Esophagus muscularis mucosa (tissue), 4 donors: ENCODE measurements at regions not wholly inside any gene's neighbourhood (a gene's known extent, or its start where the extent isn't known, plus 50 kb on each side); places are given as distances from the start of the nearest gene placed in this dataset.

ENCODE experiments used
- DNase-seq: peaks from one replicate; pipeline ENCODE4 v3.0.0-alpha.2; 2017; ENCODE audit errors: extremely low spot score
- H3K27ac ChIP-seq, 4 donors: fragments of 200-600 bp; sonication (generic); replicated peaks in 1 of 4; 1 replicate in 3 of 4; 2 replicates in 1 of 4; pipeline ENCODE4 v1.5.1; 2016 to 2019; ENCODE audit warnings: mild to moderate bottlenecking in 1 of 4
- H3K27me3 ChIP-seq, 4 donors: fragments of 200-600 bp; sonication (generic); one replicate each; pipeline versions ENCODE4 v1.5.1 to v1.6.0; 2016 to 2019
- H3K36me3 ChIP-seq, 4 donors: fragments of 200-600 bp; sonication (generic); one replicate each; pipeline ENCODE4 v1.5.1; 2016 to 2019
- H3K4me1 ChIP-seq, 4 donors: fragments of 200-600 bp; sonication (generic); one replicate each; pipeline ENCODE4 v1.5.1; 2016 to 2019
- H3K4me3 ChIP-seq, 4 donors: fragments of 200-600 bp; sonication (generic); 1 replicate in 2 of 4; 2 replicates in 2 of 4; pipeline ENCODE4 v1.5.1; 2016 to 2019; ENCODE audit warnings: mild to moderate bottlenecking in 4 of 4, moderate library complexity in 1 of 4
- H3K9me3 ChIP-seq, 4 donors: fragments of 200-600 bp; sonication (generic); 1 replicate in 3 of 4; 2 replicates in 1 of 4; pipeline ENCODE4 v1.5.1; 2016 to 2019
- EP300 ChIP-seq: sonication (generic); formaldehyde crosslinking; IDR thresholded peaks from one replicate; pipeline ENCODE4 v1.6.1; 2017; ENCODE audit warnings: antibody characterized with exemption
- POLR2A ChIP-seq: fragments of 450-650 bp; IDR thresholded peaks from one replicate; pipeline ENCODE4 v1.6.1; 2017; ENCODE audit warnings: antibody characterized with exemption, moderate library complexity, mild to moderate bottlenecking, low read depth
- POLR2AphosphoS5 ChIP-seq, 2 donors: sonication (generic); formaldehyde crosslinking; IDR thresholded peaks; one replicate each; pipeline ENCODE4 v1.6.1; 2017; ENCODE audit warnings: antibody characterized with exemption in 2 of 2
- WGBS: methylation state at CpG from one replicate; pipeline ENCODE4 v1.1.5; 2018; 5-methylcytosine and 5-hydroxymethylcytosine counted together
- intact Hi-C: fragments of 100-400 bp; cut with DNase I; formaldehyde crosslinking; loops from one replicate; pipeline ENCODE4 v1.15.1; 2023
- TF ChIP-seq, protein P1 (sequence below), 3 experiments: fragments of 200-600 bp in 2 of 3; fragments of 450-650 bp in 1 of 3; sonication (generic) in 2 of 3; IDR thresholded peaks; one replicate each; pipeline ENCODE4 v1.5.1; 2017 to 2019; ENCODE audit warnings: antibody characterized with exemption in 3 of 3, mild to moderate bottlenecking in 2 of 3, moderate library complexity in 1 of 3

DNA sequence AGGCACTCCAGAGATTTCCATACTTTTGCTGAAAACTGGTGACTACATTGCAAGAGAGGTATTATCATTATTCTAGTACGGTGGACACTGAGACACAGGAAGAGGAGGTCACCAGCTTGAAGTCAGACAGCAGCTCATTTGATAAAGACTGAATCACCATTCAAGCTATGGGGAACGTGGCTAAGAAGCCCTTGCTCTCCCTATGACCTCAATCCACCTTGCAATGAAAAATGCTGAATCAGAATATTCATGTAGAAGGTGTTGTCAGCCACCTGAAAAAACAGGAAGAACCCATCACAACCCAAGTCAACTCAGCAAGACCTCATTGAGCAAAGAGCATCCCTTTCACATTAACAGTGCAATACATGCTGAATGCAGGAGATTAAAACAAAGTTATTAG, 59.0 kb upstream of the FGGY start:
- intact Hi-C loops, result no loop called here
- no peak for DNase-seq
- whole genome bisulfite sequencing, result 65% methylated on average over 2 of the region's 2 CpGs
- H3K27ac ChIP-seq, result no peak overlapping the region
- H3K9me3 ChIP-seq, result no peaks in the 10 kb centered on the region
- H3K4me1 ChIP-seq, result no peaks in the 10 kb centered on the region
- no peak overlapping the region for H3K4me3 ChIP-seq
- no peaks in the 10 kb centered on the region for H3K27me3 ChIP-seq
- H3K36me3 ChIP-seq, result no peaks in the 10 kb centered on the region
- no peak for TF ChIP-seq POLR2AphosphoS5 (IDR thresholded peaks at IDR 0.05)
- TF ChIP-seq, protein P1, sequence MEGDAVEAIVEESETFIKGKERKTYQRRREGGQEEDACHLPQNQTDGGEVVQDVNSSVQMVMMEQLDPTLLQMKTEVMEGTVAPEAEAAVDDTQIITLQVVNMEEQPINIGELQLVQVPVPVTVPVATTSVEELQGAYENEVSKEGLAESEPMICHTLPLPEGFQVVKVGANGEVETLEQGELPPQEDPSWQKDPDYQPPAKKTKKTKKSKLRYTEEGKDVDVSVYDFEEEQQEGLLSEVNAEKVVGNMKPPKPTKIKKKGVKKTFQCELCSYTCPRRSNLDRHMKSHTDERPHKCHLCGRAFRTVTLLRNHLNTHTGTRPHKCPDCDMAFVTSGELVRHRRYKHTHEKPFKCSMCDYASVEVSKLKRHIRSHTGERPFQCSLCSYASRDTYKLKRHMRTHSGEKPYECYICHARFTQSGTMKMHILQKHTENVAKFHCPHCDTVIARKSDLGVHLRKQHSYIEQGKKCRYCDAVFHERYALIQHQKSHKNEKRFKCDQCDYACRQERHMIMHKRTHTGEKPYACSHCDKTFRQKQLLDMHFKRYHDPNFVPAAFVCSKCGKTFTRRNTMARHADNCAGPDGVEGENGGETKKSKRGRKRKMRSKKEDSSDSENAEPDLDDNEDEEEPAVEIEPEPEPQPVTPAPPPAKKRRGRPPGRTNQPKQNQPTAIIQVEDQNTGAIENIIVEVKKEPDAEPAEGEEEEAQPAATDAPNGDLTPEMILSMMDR (IDR thresholded peaks at IDR 0.05), result no peak
- TF ChIP-seq EP300, result no peak
- TF ChIP-seq POLR2A, result no peak

DNA sequence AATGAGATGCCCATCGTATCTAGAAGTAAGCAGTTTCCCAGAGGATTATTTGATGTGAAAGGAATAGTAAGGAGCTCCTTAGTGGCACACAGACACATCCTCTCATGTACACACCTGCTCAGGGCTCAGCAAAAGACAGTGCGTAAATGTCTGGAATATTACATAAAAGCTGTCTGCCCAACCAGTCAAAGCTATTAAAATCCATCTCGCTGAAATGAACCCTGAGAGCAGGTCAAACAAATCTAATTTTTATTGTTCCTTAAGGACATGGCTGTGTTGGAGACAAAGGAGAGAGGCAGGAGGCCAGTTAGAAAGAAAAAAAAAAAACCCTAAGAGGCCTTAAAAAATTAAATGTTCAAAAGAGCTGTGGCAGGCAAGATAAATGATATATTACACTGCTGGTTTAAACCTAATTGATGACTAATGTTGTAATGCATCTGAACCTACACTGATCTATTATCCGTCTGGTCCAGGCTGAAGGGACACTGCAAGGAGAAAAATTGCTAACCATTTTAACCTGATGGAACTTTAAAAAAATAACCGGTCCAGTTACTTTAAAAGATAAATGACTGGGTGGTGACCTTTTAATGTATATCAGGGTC, 58.5 kb upstream of the FGGY start:
- intact Hi-C loops, result no loop called here
- Histone ChIP-seq H3K36me3 (no peaks in the 10 kb centered on the region), H3K27me3 (no peaks in the 10 kb centered on the region), H3K4me3 (no peak overlapping the region), H3K9me3 (no peaks in the 10 kb centered on the region), H3K4me1 (no peaks in the 10 kb centered on the region), H3K27ac (no peak overlapping the region)
- TF ChIP-seq, protein P1 (IDR thresholded peaks at IDR 0.05), result no peak
- TF ChIP-seq POLR2AphosphoS5 (IDR thresholded peaks at IDR 0.05) (no peak), POLR2A (no peak), EP300 (no peak)
- 83% methylated on average over 5 of the region's 5 CpGs for WGBS
- no peak for DNase-seq

DNA sequence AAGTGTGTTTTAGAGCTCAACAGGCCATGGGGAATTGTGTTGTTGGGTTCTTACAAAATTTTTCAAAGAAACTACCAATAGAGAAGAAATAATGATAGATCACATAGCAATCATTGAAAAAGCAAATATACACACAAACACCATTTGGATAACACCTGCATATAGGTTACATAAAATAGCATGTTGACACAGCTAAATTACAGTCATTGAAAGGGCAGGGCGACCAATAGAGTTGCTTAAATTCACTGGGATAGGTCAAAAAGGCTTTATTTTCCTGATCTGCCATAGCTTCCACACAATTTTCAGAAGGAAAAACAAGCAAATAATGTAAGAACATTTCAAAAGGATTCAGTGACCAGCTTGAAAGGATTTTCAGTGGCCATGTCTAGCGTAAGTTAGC, 57.9 kb upstream of the FGGY start:
- Histone ChIP-seq H3K27ac (no peak overlapping the region), H3K36me3 (no peaks in the 10 kb centered on the region), H3K4me3 (no peak overlapping the region), H3K27me3 (no peaks in the 10 kb centered on the region), H3K4me1 (no peaks in the 10 kb centered on the region), H3K9me3 (peaks cover 0 to 2% (median 0%) of the 10 kb centered on the region in 4 donors)
- TF ChIP-seq, protein P1 (IDR thresholded peaks at IDR 0.05), result no peak
- TF ChIP-seq POLR2A (no peak), EP300 (no peak), POLR2AphosphoS5 (IDR thresholded peaks at IDR 0.05) (no peak)
- intact Hi-C loops, result no loop called here
- WGBS, result 96% methylated on average over 2 of the region's 2 CpGs
- no peak for DNase-seq

DNA sequence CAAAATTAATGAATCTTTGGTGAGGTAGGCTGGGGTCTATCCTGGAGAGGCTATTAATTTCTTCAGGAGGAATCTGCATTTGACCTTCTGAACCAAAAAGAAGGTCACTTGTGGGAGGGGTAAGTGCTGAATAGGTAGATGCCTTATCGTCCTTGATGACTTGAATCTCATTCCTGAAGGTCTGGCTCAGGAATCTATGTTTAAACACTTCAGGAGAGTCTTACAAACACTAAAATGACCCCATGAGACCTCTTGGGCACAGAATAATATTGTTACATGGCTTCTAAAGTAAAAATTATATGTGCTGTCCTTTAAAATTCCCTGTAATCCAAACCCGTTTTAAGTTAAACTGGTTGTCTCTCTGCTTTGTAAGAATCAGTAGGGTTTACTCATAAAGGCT, 55.0 kb upstream of the FGGY start:
- H3K9me3 ChIP-seq, result peaks cover 0 to 12% (median 2%) of the 10 kb centered on the region in 4 donors
- no peaks in the 10 kb centered on the region for H3K4me1 ChIP-seq
- H3K27me3 ChIP-seq, result no peaks in the 10 kb centered on the region
- WGBS, result 81% methylated on average over 2 of the region's 2 CpGs
- intact Hi-C loops, result loop anchor here (10.0 kb wide), 1 partner anchor 57 kb away; no protein-coding TSS in a partner anchor
- no peaks in the 10 kb centered on the region for H3K36me3 ChIP-seq
- no peak overlapping the region for H3K27ac ChIP-seq
- TF ChIP-seq, protein P1 (IDR thresholded peaks at IDR 0.05), result no peak
- TF ChIP-seq EP300 (no peak), POLR2A (no peak), POLR2AphosphoS5 (IDR thresholded peaks at IDR 0.05) (no peak)
- no peak for DNase-seq
- H3K4me3 ChIP-seq, result no peak overlapping the region

DNA sequence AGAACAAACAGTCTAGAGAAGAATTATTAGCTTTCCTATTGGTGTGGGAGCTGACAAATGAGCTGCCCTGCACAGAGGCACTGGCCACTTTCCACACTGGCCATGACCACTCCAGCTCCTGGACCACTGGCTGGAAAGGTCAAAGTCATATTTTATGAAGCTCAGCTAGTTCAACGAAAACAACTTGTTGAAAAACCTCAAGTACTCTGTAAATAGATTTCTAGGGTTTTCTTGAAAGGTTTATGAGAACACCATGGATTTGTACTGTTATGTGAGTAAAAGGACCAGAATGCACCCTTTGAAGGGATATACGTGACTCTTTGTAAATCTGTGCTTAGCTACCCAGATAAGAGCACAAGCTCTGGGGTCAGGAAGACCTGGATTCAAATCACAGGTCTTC, 54.5 kb upstream of the FGGY start:
- no peak for DNase-seq
- WGBS, result 75% methylated on average over 2 of the region's 2 CpGs

More for the DNA sequence above, 54.5 kb upstream of the FGGY start:
- intact Hi-C loops, result loop anchor here (10.0 kb wide), 1 partner anchor 58 kb away; no protein-coding TSS in a partner anchor
- Histone ChIP-seq H3K4me3 (no peak overlapping the region), H3K27ac (no peak overlapping the region), H3K27me3 (no peaks in the 10 kb centered on the region), H3K36me3 (no peaks in the 10 kb centered on the region), H3K9me3 (peaks cover 0 to 16% (median 3%) of the 10 kb centered on the region in 4 donors), H3K4me1 (no peaks in the 10 kb centered on the region)
- TF ChIP-seq POLR2AphosphoS5 (IDR thresholded peaks at IDR 0.05) (no peak), EP300 (no peak), POLR2A (no peak)
- TF ChIP-seq, protein P1 (IDR thresholded peaks at IDR 0.05), result no peak
